ENCODE measurements at regions not wholly inside any gene's neighbourhood (a gene's known extent, or its start where the extent isn't known, plus 50 kb on each side); places are given as distances from the start of the nearest gene placed in this dataset.

DNA sequence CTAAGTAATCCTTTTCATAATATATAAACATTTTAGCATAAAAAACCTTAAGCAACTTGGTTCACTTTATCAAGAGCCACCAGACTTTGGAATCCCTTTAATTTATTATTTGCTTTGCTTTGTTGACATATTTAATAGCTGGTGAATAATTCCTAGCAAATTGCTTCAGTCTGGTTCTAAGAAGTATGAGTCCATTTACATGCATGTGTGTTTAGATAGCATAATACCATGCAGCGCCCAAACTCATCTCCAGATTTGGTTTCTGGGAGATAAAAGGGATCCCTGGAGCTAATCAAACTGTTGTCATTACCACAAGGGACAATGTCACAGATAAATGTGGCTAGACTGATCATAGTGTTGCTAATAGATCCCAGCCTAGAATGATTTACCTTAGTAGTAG, 111.8 kb downstream of the TMEM144 start:
- no peak for DNase-seq (ENCODE audit: low read depth in 1 of 2, low spot score in 1 of 2)
- no peaks in the 10 kb centered on the region for H3K27me3 ChIP-seq
- no peak overlapping the region for H3K4me3 ChIP-seq
- no peak overlapping the region for H3K27ac ChIP-seq
- H3K9me3 ChIP-seq (ENCODE audit: low read depth): no peaks in the 10 kb centered on the region
- no peaks in the 10 kb centered on the region for H3K4me1 ChIP-seq (ENCODE audit: low read depth)
- TF ChIP-seq, protein P1, sequence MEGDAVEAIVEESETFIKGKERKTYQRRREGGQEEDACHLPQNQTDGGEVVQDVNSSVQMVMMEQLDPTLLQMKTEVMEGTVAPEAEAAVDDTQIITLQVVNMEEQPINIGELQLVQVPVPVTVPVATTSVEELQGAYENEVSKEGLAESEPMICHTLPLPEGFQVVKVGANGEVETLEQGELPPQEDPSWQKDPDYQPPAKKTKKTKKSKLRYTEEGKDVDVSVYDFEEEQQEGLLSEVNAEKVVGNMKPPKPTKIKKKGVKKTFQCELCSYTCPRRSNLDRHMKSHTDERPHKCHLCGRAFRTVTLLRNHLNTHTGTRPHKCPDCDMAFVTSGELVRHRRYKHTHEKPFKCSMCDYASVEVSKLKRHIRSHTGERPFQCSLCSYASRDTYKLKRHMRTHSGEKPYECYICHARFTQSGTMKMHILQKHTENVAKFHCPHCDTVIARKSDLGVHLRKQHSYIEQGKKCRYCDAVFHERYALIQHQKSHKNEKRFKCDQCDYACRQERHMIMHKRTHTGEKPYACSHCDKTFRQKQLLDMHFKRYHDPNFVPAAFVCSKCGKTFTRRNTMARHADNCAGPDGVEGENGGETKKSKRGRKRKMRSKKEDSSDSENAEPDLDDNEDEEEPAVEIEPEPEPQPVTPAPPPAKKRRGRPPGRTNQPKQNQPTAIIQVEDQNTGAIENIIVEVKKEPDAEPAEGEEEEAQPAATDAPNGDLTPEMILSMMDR (IDR thresholded peaks at IDR 0.05; ENCODE audit: low read depth, low read length): no peak
- no peaks in the 10 kb centered on the region for H3K36me3 ChIP-seq

DNA sequence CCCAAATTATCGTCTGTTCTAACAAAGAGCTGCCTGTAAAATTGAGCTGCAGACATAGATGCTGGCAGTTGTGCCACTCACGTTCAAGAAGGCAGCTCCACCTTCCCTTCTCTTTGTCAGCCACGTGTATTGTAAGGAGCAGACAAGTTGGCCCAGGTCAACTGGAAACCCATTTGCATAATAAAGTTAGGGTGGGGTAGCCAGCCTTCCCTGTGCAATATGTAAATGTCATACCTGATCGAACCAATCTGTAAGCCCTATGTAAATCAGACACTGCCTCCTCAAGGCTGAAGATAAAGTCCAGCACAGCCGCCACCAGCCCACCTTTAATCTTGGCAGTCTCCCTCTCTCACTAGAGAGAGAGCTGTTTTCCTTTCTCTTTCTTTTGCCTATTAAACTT, 117.2 kb downstream of the TMEM144 start:
- Histone ChIP-seq H3K4me3 (no peak overlapping the region), H3K4me1 (ENCODE audit: low read depth) (no peaks in the 10 kb centered on the region), H3K9me3 (ENCODE audit: low read depth) (no peaks in the 10 kb centered on the region), H3K27me3 (no peaks in the 10 kb centered on the region), H3K36me3 (no peaks in the 10 kb centered on the region), H3K27ac (no peak overlapping the region)
- peak in 1 of 2 donors; percentile 53 for DNase-seq (ENCODE audit: low read depth in 1 of 2, low spot score in 1 of 2)
- TF ChIP-seq, protein P1 (IDR thresholded peaks at IDR 0.05; ENCODE audit: low read depth, low read length): no peak

DNA sequence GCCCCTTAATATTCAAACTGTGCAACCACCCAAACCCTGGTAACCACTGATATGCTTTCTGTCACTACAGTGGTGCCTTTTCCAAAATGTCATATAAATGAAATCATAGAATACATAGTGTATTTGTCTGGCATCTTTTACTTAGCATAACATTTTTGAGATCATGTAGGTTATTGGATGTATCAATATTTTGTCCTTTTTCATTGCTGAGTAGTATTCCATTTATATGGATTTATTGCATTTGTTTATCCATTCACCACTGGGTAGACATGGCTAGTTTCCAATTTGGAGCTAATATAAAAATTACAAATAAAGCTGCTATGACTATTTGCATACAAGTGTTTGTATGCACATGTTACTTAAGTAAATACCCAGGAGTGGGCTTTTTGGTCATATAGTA, 121.6 kb downstream of the TMEM144 start:
- Histone ChIP-seq H3K9me3 (ENCODE audit: low read depth) (no peaks in the 10 kb centered on the region), H3K36me3 (no peaks in the 10 kb centered on the region), H3K27ac (no peak overlapping the region), H3K4me3 (no peak overlapping the region), H3K27me3 (no peaks in the 10 kb centered on the region), H3K4me1 (ENCODE audit: low read depth) (no peaks in the 10 kb centered on the region)
- TF ChIP-seq, protein P1 (IDR thresholded peaks at IDR 0.05; ENCODE audit: low read depth, low read length): no peak
- no peak for DNase-seq (ENCODE audit: low read depth in 1 of 2, low spot score in 1 of 2)

DNA sequence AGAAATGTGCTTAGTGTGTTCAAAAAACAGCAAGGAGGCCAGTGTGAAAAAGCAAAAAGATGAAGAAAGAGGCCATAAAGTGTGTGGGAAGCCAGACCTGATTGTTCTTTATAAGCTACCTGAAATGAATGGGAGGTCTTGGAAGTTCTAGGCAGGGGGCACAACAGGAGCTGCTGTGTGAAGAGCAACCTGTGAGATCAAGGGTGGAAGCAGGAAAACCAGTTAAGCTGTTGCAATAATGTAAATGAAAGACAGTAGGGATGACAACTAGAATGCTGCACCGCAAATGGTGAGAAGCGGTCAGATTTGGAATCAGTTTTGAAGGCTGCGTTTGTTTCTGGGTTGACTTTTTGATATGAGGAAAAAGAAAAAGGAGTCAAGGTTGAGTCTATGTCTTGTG, 123.5 kb downstream of the TMEM144 start:
- TF ChIP-seq, protein P1 (IDR thresholded peaks at IDR 0.05; ENCODE audit: low read depth, low read length): no peak
- H3K27ac ChIP-seq: no peak overlapping the region
- H3K36me3 ChIP-seq: no peaks in the 10 kb centered on the region
- no peaks in the 10 kb centered on the region for H3K27me3 ChIP-seq
- H3K4me3 ChIP-seq: no peak overlapping the region
- H3K4me1 ChIP-seq (ENCODE audit: low read depth): no peaks in the 10 kb centered on the region
- DNase-seq (ENCODE audit: low read depth in 1 of 2, low spot score in 1 of 2): no peak
- no peaks in the 10 kb centered on the region for H3K9me3 ChIP-seq (ENCODE audit: low read depth)

DNA sequence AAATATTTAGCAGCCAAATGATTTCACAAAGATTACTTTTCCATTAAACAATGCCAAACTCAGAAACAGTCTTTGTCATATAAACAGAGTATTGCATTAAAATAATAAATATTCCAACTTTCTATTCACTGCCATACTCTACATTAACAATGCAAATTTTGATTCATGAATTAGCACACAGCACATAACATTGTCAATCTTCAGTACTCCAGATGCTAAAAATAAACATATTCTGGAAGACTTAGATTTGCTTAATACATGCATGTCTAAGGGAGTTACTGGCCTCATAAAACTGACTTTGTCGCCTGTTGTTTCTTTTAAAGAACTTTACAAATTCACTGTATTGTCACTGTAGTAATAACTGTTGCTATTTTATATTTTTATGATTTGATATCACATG, 131.6 kb downstream of the TMEM144 start:
- Histone ChIP-seq H3K27ac (no peak overlapping the region), H3K36me3 (no peaks in the 10 kb centered on the region), H3K4me1 (ENCODE audit: low read depth) (no peaks in the 10 kb centered on the region), H3K4me3 (no peak overlapping the region), H3K9me3 (ENCODE audit: low read depth) (no peaks in the 10 kb centered on the region), H3K27me3 (no peaks in the 10 kb centered on the region)
- TF ChIP-seq, protein P1 (IDR thresholded peaks at IDR 0.05; ENCODE audit: low read depth, low read length): no peak
- DNase-seq (ENCODE audit: low read depth in 1 of 2, low spot score in 1 of 2): no peak

DNA sequence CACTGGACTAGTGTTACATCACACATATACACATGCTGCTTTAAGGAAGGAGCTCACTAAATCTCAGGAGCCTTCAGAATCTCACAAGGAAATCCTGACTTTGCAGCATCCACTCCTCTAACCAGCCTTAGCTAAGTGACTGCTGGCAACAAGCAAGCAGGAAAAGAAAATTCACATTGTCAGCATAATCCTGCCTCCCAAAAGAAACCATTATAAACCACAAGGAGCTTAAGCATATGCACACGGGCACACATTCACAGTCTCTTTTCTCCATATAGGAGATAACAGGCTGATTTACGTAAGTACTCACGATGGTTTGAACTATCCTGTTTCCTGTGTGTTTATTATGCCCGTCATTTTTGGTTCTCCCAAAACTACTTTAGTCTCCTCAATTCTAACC, 136.3 kb downstream of the TMEM144 start:
- TF ChIP-seq, protein P1 (IDR thresholded peaks at IDR 0.05; ENCODE audit: low read depth, low read length): no peak
- H3K4me3 ChIP-seq: no peak overlapping the region

More for the DNA sequence above, 136.3 kb downstream of the TMEM144 start:
- Histone ChIP-seq H3K4me1 (ENCODE audit: low read depth) (no peaks in the 10 kb centered on the region), H3K36me3 (no peaks in the 10 kb centered on the region), H3K9me3 (ENCODE audit: low read depth) (no peaks in the 10 kb centered on the region), H3K27ac (no peak overlapping the region), H3K27me3 (no peaks in the 10 kb centered on the region)
- DNase-seq (ENCODE audit: low read depth in 1 of 2, low spot score in 1 of 2): no peak
